CD4-positive, alpha-beta T cell treated with Interleukin-21 for 1 hour (primary cell): ENCODE measurements at regions not wholly inside any gene's neighbourhood (a gene's known extent, or its start where the extent isn't known, plus 50 kb on each side); places are given as distances from the start of the nearest gene placed in this dataset.
"Not testable (repeated sequence)": the region's sequence is repeated elsewhere in the genome, so short reads cannot be mapped to it uniquely, and the experiment has no call there.

Experiments
- DNase-seq: peaks from one replicate; pipeline ENCODE4 v3.0.0-alpha.2; 2020

DNA sequence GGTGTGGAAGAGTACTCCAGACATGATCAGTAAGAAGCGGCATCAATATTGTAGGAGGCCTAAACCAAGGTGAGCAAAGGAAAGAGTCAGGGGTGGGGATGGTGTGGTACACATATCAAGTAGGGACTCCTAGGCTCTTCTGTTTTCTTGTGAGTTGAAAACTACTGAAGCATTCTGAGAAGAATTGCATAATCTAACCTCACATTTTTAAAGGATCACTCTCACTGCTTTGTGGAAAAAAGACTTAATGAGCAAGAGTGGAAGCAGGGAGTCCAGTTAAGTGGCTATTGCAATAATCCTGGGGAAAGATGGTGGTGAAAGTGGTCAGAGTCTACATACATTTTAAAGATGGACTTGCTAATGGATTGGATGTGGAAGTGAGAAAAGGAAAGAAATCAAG is 899.5 kb upstream of the FAM98A start:
- DNase-seq: no peak

DNA sequence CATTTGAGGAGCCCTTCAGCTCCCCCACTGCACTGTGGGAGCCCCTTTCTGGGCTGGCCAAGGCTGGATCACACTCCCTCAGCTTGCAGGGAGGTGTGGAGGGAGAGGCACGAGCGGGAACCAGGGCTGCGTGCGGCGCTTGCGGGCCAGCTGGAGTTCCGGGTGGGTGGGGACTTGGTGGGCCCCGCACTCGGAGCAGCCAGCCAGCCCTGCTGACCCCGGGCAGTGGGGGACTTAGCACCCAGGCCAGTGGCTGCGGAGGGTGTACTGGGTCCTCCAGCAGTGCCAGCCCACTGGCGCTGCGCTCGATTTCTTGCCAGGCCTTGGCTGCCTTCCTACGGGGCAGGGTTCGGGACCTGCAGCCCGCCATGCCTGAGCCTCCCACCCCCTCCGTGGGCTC is 895.1 kb upstream of the FAM98A start:
- DNase-seq: not testable (repeated sequence)

DNA sequence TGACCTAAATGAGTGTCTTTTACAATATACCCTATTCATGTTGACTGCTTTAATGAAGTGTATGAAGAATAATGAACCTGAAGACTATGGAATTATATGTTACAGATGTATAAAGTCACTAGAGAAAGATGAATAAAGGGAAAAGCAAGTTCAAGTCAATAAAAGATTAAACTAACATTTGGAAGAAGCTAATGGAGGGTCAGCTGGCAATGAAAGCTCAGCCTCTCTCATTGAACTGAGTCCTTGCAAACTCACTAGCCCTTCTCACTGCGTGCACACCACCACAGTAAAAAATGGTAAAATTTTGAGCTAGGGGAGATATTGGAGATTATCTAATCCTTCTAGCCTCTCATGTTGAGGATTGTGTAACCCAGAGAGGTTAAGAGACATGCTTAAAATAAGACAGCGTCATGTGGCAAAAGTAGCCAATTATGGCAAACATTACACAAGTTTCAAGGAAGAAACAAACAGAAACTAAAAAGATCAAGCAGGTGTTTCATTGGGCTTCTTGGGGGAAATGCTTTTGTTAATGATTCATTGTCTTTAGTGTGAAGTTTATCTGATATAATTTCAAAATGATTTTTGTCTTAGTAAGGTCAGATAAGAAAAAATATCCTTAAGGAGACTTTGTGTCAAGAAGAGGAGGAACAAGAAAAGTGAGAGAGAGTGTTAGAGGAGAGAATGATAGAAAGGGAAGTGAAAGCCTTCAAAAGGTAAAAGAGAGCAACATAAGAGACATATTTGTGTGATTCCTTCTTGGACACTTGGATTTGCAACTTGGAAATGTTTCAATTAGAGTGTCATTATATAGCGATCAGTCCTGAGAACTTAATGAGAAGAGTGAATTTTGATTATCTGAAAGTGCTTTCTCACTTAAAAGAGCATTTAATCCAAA is 893.7 kb upstream of the FAM98A start:
- no peak for DNase-seq

DNA sequence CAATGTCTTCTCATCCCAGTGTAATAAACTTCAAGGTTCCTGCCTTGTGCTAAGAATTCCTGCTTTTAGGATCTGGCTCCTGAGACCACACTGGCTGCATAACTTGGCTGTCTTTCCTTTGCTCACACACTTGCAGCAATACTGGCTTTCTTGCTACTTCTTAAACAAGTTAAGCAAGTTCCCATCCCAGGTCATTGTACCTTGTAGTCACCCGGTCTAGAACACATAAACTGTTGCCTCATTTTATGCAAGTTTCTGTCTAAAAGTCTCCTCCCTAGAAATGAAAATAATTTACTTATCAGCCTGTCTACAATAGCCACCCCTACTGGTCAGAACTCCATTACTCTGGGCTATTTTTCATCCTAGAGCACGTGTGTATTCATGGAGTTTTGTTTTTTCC is 887.9 kb upstream of the FAM98A start:
- DNase-seq: no peak

DNA sequence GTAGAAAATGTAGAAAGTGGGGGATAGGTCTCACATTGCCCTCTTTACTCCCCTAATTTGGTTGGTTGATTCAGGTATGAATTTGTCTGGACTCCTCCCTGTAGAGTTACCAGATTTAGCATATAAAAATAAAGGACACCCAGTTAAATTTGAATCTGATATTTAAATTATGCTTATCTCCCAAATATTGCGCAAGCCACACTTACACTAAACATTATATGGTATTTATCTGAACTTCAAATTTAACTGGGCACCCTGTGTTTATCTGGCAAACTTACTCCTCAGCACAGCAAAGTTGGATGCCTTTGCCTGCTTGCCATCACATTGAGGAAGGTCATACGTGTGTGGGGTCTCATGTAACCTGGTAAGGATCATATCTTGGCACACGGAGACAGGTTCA is 882.4 kb upstream of the FAM98A start:
- DNase-seq: no peak

DNA sequence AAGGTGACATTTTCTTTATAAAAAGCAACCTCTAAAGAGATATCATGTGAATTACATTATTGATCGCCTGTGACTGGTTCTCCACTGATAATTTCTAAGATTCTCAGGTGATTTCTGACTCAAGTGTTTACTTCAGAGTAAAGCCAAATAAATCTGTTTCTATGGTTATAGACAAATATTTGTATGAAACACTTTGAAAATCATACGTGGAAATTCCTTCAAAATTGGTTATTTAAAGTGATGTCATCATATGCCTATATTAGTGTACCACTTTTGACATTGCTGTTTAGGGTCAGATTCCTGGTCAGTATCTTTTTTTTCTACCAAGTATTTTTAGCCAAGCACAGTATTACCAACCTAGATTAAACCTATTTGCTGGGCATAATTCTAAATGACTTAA is 881.3 kb upstream of the FAM98A start:
- no peak for DNase-seq

DNA sequence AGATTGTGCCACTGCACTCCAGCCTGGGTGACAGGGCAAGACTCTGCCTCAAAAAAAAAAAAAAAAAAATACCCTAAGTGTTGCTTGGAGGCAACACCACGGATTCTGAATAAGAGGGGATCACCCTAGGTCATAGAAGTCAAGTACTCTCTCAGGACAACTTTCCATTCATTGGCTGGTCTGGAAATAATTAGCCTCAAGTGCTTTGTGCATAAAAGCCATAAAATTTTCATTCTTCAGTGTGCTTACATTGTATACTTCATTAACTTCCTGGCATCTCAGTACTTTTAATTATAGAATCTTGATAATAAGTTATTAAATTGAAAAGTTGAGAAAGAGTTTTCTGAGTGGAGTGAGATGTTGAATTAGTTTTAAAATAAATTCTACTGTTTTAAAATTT is 876.1 kb upstream of the FAM98A start:
- DNase-seq: no peak

DNA sequence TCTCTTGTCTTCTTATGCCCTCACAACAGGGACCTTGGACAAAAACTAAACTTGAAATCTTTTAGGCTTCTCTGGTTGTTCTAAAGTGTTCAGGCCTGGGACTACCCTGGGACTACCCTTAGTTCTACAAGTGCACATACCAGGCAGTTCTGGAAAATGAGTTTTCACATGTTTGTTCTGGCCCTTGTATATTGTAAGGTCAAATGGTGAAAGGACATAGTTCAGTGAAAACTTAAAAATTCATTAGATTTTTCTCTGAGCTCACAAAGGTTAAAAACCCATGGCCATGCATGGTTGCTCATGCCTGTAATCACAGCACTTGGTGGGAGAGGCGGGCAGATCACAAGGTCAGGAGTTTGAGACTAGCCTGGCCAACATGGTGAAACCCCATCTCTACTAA is 875.5 kb upstream of the FAM98A start:
- no peak for DNase-seq

DNA sequence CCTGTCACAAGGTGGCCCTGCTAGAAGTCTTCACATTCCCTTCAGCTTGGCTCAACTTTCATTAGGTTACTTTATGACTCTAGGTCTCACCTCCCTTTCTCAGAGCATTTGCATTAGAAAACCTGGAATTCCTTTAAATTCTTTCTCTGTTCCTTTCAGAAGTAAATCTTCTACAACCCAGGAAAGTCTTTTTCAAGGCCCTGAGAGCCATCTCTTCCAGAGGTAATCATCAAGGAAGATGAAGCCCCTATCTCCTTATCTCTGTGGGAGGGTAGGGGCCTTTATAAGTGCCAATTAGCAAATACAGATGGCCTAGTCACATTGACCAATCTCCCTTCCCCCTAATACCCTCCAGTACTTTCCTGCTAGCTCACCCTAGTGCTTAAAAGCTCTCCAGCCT is 848.0 kb upstream of the FAM98A start:
- DNase-seq: no peak

DNA sequence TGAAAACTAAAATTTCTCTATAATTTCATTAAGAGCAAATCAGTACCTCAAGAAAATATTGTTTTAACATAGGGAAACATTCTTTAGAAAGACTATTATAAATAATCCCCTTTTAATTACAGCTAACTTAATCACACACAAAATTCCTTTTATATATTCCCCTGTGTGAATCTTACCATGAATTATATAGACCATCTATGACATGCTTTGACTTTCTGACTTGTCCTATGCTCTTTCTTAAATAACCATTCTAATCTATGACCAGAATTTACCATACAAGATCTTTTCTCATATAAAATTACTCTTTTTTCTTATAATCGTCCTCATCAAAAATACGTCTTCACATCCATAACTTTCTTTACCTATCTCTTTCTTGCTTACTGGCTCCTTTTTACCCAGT is 824.2 kb upstream of the FAM98A start:
- no peak for DNase-seq

DNA sequence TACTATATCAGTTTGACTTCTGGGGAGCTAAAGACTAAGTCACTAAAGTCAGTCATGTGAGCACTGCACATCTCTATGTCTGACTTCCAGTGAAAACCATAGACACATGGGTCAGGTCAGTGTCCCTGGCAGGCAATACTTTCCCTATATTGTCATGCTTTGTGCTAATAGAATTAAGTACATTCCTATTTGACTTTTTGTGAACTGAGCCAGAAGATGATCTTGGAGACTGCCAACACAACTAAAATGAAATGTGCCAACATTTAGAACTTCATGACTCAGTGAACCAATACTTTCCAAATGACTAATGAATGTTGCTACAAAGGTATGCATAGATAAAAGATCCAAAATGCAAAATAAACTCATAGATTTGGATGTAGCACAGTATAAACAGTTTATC is 820.8 kb upstream of the FAM98A start:
- no peak for DNase-seq

DNA sequence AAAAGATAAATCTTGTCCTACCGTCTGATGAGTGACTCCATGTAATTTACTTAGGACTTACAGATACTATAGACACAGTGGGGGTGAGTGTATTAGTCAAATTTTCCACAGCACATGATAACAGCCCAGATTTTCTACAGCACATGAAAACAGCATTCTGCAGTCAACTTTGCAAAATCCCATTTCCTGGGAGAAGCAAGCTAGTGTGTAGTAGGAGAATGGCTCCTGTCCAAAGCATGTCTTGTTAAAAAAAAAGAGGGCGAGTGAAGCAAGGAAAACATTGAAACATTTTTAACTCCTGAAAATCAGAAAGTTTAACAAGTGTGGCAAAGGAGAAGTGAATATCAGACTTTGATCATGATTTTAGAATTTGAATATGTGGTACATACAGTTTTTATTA is 817.8 kb upstream of the FAM98A start:
- DNase-seq: no peak

DNA sequence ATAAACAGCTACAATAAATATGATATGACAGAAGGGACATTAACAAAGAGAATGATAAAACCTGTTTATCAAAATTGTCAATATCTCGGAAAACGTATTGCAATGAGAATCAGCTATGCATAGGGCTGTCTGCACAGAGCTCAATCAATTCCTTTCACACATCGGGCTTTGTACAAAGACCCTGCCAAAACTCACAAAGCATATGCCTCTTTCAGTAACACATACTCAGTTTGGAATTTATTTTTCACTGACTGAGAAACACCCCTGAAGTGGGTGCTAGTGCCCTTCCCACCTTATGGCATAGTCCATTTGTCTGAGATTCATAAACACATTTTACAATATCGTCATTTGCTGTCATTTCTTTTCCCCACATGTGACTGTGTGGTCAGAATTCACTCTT is 815.8 kb upstream of the FAM98A start:
- DNase-seq: no peak

DNA sequence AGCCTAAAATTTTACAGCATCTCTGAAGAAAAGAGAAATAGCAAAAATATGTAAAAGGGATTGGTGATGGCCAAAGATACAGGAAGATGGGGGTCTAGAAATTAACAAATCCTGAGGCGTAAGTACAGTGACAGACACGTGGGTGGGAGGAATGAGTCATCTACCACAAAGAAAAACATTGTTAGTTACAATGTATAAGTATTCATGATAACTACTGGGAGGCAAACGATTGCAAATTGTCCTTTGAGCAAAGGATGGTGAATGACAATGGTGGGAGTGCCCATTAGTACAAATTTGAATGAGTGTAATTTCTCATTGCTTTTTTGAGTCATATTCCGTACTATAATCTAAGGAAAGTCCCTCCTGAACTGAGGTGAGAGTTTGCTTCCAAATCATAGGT is 809.0 kb upstream of the FAM98A start:
- DNase-seq: no peak

DNA sequence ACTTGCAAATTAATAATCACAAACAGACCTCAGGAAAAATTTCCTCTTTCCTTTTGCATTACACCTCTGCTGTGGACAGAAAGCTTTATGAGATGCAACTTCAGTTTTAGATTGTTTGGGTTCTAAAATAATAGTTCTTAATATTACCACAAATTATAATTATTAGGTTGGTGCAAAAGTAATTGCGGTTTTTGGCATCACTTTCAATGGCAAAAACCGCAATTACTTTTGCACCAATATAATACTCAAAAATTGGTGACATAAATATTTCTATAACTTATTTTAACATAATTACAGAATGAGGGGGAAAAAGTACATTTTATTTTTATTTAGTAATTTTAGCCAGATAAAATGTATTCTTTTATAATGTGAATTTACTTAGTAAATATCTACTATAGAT is 804.4 kb upstream of the FAM98A start:
- no peak for DNase-seq

DNA sequence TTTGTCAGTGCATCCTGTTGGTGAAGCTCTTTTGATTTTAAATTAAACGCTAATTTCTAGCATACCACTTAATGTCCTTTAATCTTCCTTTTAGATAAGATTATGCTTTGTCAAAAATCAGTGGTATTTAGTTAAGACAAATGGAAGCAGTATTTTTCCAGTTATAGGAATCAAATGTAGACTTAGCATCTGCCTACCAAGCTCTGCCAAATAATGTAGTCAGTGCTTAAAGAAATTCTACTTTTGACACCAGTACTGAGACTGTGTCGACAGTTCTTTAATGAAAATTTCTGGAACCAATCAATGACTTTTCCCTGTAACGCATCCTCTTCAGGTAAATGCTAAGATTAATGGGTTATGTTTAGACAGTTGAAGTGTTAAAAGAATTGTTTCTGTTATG is 803.3 kb upstream of the FAM98A start:
- DNase-seq: no peak

DNA sequence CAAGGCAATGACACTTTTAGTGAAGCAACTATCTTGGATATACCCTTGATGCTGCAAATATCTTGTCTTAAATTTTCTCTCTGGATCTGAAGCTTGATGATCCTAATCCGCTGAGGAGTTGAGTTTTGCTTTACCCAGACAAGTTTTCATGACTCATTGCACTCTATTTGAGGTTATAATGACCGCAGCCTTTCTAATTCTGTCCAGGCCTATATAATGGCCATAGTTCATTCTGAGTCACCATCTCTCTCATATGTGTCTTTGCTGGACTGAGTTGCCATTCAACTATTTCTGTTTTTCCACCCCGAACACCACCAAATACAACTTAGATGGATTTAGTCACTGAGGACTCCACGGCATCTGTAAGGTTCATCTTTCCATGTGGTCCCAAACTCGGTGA is 802.1 kb upstream of the FAM98A start:
- DNase-seq: no peak

DNA sequence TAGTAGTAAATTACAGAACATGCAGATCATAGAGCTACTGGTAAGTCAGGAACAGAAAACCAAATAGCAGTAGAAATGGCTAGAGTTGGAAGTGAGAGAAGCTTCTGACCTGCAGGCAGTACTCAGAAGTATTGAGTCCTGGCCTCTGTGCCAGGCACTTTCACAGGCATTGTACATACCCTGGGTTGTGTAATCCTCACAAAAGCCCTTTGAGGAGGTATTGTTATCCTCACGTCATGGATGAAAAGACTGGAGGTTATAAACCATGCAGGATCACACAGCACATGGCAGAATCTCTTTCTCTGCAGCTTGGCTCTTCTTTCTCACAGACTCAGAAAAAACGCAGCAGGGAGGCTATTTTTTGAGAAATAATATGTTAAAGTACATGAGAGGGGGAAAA is 789.3 kb upstream of the FAM98A start:
- no peak for DNase-seq

DNA sequence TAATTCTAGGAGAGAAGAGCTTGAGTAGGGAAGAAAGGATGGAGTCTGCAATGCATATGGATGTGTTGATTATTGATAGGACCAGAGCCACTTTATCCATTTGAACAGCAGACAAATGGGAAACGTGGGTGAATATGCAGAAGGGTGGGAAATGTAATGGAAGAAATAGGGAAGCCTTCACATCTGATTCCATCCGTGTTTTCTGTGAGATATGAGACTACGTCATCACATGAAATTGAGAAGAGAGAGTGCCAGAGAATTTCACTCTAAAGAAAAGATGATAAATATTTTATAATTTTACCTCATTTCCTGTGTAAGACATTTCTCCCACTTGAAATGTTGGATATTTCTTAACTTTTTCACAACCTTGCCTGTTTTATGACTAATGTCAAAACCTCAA is 788.4 kb upstream of the FAM98A start:
- DNase-seq: no peak

DNA sequence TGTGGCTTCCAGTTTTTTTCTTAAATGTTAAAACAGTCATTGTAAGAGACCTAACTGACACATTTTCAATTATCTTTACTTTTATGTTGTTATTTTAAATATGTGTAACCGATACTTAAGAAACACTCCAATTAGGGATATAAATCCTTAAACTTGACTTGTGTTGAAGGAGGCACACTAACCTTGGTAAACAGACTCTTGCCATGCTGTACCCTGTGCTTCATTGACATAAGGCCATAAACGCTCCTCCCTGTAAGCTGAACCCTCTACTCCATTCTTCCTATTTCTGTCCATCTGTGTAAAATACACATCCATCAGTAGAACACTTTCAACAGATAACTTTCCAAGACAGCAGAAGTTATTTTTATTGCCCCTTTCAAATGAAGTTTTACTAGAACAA is 780.5 kb upstream of the FAM98A start:
- DNase-seq: no peak

DNA sequence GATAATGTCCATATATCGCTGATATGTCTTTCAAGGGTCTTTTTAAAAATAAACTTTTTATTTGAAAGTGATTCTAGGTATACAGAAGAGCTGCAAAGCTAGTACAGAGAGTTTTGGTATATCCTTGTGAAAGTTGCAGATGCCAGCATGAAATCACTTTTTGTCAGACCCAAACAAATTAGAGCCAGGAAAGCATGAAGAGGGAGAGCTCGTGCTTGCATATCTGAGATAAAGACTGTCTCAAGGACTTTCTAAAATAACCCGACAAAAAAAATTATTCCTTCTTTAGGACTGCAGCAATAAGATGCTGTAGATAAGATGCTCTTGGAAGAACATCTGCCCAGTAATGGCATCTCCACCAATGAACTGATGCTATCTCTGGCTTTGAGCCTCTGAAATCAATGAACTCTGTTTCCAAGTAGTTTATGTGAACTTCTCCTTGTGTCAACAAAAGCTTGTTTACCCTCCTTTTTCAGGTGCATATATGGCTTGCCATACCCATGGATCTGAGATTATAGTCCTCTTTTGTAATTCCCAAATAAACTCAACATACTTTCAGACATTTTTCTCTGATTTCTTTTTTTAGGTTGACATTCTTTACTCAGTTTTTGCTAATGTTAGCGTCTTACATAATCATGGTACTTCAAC is 774.6 kb upstream of the FAM98A start:
- DNase-seq: no peak

DNA sequence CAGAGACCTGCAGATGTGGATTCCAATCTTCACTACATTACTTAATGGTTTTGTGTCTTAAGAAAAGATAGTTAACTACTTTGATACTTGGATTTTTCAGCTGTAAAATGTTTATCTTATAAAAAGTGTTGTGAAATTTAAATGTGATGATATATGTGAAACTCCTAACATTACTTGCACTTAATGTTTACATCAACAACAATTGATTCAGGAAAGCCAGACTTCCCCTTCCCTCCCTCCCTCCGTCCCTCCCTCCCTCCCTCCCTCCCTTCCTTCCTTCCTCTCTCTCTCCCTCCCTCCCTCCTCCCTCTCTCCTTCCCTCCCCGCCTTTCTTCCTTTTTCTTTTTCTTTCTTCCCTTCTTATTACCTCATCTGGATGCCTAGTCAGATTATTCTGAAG is 773.9 kb upstream of the FAM98A start:
- DNase-seq: no peak

DNA sequence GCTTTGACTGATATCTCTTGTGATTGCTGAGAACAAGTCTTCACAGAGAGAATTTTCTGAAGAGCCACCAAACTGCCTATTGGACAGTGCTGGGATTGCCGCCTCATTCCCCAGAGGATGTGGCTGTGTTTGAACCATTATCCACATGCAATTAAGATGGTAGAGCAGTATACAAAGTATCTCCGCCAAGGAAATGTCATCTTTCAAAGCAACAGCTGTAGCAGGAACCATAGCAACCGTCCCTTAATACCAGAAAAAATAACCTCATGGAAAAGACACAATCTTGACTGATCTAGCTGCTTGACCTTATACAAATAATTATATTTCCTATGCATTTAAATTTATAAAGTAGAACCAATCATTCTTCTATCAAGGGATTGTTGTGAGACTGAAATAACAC is 772.6 kb upstream of the FAM98A start:
- DNase-seq: no peak

DNA sequence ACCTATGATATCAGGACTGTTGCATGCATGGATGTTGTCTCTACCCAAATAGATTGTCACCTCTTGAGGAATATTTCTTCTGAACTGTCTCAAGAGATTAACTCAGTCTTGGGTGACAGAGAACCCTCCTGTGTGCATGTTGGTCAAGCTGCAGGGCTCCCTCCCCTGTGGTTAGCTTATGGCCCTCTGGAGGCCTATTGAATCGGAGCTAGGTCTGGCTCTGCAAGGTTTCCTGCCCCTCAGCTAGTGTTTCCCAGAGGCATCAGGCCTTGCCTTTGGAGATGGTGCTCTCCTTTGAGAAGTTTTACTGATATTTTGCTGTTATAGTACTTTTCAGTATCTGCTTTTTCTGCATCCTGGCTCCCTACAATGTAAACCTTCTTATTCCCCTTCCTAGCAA is 769.2 kb upstream of the FAM98A start:
- DNase-seq: no peak

DNA sequence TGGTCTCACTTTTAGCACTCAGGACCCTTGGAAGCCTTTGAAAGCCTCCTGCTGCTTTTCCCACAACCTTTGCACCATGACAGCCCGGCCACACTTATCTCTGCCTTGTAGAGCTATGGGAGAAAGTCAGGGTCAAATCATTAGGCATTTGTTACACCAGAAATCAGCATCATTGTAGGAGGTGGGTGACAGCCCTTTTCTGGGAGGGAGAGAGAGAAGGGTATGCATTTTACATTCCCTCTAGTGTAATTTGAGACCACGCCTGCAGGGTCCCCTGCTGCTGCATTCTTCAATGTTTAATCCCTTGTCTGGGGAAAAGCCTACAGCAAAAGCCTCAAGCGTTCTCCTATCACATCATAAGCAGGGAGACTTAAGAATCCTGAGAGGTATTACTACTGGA is 766.8 kb upstream of the FAM98A start:
- DNase-seq: no peak
